ENCODE measurements at regions not wholly inside any gene's neighbourhood (a gene's known extent, or its start where the extent isn't known, plus 50 kb on each side); places are given as distances from the start of the nearest gene placed in this dataset.
"Not testable (repeated sequence)": the region's sequence is repeated elsewhere in the genome, so short reads cannot be mapped to it uniquely, and the experiment has no call there.

DNA sequence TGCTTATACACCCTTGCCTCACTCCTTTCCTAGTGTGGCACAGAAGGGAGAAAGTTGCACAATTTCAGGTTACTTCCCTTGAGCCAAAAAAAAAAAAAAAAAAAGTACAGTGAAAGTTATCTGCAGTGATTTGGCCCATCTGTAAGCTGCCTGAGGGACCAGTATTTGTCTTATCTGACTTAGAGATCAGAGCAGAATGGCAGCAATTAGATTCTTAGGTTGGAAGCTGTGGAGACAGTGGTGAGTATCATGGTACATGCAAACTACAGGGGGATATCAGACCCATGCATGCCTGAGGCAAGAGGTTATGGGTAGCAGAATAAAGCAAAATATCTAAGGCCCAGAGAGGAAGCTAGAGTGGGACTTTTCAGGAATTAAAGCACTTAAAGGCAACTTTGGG, 1070.7 kb upstream of the NOVA1 start:
- DNase-seq = no peak

DNA sequence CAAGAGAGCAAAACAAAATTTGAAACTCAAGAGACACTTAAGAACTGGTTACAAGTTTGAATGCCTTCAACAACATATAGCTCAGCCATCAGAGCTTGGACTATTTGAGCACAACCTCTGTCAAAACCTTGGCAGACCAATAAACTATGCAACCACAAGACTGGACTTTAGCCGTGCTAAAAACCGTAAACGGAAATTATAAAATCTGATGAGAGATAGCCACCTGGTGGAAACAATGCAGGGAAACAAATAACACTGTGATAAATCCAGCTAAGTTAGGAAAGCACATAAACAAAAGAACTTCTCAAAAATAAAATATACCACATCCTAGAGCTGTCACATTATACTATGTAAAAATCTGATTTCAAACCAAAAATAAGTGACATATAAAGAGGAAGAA, 1074.2 kb upstream of the NOVA1 start:
- no peak for DNase-seq

DNA sequence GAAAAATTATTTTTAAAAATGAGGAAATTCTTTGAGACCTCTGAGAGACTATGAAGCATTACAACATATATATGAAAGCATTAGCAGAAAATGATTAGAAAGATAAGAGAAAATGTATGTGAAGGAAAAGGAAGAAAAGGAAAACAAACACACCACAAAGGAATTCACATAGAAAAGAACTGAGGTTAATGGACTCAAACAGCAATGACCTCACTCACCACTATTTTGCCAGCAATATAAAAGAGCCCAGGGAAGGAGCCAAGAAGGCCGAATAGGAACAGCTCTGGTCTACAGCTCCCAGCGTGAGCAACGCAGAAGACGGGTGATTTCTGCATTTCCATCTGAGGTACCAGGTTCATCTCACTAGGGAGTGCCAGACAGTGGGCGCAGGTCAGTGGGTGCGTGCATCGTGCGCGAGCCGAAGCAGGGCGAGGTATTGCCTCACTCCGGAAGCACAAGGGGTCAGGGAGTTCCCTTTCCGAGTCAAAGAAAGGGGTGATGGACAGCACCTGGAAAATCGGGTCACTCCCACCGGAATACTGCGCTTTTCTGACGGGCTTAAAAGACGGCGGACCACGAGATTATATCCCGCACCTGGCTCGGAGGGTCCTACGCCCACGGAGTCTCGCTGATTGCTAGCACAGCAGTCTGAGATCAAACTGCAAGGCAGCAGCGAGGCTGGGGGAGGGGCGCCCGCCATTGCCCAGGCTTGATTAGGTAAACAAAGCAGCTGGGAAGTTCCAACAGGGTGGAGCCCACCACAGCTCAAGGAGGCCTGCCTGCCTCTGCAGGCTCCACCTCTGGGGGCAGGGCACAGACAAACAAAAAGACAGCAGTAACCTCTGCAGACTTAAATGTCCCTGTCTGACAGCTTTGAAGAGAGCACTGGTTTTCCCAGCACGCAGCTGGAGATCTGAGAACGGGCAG, 1075.2 kb upstream of the NOVA1 start:
- not testable (repeated sequence) for DNase-seq

DNA sequence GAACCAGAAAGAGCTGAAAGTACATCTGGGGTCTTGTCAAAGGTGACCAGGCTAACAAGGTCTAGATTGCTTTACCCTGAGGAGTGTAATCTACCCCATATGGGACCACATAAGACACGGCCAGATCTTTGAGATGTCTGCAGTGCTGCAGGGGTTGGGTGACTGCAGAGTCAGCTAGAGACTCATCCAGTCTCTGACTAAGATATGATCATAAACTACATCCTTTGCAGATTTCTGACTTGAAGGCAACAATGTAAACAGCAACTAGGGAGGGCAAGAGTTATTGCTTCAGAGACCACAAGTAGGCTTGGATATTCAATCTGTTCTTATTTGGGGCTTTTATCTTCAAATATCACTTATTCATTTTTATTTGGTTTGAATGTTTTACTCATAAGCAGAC, 1080.5 kb upstream of the FOXG1 start:
- no peak for DNase-seq

DNA sequence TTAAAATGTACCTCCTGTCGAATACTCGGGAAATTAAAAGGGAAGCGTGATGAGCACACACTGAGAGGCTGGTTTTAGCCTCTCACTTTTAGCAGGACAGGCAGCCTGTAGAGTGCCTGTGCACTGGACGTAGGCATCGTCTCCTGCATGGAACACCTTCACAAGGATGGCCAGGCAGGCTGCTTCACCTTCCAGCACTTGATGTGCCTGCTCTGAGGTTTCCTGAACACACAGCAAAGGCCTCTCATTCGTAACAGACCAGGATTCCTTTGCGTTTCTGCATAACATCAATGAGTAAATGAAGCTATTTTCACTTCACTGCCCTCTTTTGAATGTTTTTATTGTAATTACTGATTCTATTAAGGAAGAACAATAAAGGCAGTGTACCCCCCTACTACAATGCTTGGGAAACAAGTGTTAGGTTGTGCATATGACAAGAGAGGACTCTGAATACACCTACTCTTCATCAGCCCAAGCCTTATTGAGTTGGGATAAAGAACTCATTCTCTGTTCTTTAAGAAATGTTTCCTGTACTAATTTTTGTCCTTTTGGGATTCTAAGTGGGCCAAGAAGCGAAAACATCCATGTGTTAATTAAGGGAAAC, 1077.6 kb upstream of the FOXG1 start:
- no peak for DNase-seq

DNA sequence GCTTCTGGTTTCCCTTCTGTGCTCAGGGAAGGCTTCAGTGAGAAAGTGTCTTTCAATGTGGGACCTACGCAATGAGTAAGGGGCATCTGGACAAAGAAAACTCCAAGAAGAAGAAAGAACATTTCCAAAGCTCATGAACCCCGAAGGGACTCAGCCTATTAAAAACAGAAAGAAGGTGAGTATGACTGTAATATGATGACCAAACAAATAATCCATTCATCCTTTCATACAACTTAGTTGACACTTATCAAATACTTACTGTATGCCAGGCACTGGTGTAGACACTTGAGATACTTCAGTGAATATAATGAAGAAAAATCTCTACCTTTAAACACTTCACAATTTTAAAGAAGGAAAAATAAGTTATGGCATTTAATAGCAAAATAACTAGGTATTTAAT, 1054.2 kb upstream of the FOXG1 start:
- no peak for DNase-seq

DNA sequence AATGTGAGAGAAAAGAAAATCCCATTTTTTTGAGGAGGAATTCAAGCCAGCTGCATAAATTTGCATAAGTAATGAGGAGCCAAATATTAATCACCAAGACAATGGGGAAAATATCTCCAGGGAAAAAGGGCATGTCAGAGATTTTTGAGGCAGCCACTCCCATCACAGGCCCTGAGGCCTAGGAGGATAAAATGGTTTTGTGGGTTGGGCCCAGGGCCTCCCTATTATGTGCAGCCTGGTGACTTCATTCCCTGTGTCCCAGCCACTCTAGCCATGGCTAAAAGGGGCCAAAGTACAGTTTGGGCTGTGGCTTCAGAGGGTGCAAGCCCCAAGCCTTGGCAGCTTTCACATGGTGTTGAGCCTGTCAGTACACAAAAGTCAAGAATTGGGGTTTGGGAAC, 1051.0 kb upstream of the FOXG1 start:
- no peak for DNase-seq

DNA sequence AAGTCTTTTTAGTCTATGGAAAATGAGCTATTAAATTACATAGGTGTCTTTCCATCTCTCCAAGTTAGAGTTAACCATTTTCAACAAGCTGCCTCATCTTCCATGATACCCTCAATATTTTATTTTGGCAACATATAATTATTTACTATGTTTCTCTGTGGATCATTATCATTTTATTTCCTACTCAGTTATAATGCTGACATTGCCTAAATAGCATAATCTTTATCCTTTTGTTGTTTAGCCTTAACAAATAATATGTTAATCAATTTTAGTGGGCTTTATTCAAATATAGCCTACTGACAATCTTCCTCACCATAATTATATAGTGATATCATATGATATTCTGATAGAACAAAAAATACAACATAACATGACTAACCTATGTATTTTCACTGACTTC, 1044.8 kb upstream of the FOXG1 start:
- DNase-seq = no peak

DNA sequence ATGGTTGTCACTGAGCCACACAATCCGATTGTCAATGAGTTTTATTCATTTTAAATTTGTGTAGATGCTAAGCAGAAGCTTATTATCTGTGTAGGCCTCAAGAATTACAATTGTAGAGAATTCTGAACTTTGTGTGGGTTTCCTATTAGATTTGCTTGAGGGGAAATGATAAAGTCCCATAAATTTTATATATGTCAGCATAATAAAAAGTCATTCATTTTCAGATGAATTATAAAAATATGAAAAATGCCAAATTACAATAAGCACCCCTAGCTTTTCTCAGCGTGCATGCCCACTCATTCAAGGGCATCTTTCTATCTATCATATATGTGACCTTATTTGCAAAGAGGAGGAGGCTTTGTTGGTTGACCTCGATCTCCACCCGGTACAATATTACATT, 1041.1 kb upstream of the FOXG1 start:
- no peak for DNase-seq

DNA sequence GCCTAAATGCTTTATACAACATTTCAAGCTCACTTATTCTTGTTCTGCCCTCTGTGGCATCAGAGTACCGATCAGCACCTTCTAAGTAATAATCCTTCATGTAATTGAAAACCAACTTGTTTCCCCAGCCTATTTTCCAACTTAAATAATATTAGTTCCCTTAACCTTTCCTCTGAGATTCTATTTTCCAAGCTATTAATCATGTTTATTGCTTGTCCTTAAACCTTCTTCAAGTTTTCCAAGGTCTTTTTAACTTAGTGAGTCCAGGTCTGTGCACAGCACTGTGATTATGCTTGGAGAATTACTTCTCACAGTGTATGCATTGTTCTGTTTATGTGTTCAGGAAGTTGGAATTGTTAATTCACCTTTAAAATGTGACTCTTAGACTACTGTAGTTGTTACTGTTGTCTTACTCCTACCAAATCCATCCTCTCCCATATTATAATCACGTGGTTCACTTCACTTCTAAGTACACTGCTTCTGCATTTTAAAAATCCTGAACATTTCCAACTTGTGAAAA, 1039.3 kb upstream of the FOXG1 start:
- DNase-seq = no peak

DNA sequence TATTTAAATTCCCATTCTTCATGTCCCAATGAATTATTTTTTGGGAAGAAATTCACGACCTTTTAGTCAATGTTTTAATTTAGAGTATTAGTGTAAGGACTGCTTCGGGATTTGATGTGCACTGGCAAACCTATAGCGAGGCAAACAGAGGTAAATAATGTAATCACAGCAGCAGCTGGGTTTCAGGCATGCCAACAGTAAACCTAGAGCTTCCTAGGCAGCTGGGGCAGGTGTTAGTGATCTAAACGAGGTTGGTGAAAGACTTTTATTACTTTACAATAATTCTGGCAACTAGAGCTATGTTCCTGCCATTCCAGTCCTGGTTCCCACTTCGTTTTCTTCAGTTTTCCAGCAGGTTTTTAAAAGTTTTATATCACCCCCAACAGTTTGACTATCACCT, 1036.4 kb upstream of the FOXG1 start:
- no peak for DNase-seq

DNA sequence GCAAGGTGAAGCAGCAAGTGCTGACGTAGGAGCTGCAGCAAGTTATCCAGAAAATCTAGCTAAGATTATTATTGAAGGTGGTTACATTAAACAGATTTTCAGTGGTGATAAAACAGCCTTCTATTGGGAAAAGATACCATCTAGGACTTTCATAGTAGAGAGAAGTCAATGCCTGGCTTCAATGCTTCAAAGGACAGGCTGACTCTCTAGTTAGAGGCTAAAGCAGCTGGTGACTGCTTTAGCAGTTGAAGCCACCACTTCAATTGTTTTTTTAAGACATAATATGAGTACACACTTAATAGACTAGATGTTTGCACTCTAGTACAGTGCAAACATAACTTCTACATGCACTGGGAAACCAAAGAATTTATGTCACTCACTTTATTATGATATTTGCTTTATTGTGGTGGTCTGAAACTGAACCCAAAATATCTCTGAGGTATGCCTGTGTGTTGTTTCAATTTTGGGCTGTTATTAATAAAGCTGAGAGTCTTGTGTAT, 1026.9 kb upstream of the FOXG1 start:
- DNase-seq = no peak

DNA sequence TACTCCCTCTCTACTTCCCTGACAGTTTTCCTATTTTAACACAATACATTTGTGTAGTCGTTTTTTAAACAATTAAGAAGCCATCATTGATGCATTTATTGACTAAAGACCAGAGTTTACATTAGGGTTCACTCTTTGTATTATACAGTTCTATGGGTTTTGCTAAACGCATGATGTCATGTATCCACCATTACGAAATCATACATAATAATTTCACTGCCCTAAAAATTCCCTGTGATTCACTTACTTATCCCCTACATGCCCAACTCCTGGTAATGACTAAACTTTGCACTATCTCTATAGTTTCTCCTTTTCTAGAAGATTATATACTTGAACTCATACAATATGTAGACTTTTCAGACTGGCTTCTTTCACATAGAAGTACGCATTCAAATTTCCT, 1016.5 kb upstream of the FOXG1 start:
- no peak for DNase-seq

DNA sequence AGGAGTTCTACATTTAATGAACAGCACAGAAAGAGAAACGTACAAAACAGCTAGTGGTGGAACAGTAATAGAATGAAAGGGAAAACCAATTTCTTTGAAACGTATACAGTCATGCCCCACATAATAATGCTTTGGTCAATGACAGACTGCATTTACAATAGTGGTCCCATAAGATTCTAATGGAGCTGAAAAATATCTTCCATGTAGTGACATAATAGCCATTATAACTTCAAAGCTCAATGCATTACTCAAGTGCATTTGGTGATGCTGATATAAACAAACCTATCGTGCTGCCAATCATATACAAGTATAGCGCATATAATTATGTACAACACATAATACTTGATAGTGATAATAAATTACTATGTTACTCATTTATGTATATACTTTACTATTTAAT, 1008.9 kb upstream of the FOXG1 start:
- DNase-seq = not testable (repeated sequence)

DNA sequence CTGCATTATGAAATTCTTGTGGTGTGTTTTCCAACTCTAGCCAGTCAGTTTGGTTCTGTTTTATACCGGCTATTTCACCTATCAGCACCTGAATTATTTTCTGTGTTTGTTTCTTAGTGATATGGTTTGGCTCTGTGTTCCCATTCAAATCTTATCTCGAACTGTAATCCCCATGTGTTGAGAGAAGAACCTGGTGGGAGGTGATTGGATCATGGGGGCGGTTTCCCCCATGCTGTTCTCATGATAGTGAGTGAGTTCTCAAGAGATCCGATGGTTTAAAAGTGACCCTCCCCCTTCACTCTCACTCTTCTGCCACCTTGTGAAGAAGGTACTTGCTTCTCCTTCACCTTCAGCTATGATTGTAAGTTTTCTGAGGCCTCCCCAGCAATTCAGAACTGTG, 1006.2 kb upstream of the FOXG1 start:
- not testable (repeated sequence) for DNase-seq

DNA sequence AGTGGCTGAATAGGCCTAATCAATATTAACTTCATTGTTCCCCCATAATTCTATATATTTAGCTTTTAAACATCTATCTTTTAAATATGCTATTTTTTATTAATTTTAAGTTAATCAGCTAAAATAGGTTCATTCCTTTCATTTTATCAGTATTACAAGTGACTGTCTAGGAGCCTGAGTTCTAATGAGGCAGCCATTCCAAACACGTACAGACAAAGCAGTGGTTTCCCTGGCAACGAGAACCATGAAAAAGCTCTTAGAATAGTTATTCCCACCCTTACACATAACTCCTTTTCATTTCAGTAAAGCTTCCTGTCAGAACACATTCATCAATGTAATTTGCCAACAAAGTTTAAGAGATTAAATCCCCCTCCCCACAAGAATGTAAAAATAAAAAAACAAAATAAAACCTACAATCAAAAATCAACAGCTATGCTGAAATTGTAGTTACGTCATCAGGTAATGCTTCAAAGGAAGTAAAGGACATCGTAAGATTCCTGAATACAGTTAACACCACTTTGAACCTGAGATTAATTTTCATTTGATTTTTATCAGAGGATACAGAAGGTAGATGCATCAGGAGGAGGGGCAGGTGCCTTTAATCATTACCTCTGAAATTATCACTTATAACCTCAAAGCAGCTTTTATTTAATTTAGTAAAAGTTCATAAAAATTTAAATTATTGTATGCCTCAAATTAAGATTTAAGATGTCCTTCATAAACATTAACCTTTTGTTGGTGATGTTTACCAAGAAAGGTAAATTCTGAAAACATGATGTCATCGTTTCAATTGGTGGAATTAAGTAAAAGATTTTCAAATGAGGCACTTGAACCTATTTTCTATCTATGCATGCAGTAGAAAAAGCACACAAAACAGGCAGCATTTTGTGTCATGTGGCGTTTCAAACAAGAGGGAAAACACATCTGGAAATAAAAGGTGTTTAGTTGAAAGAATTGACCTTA, 967.2 kb upstream of the FOXG1 start:
- not testable (repeated sequence) for DNase-seq

DNA sequence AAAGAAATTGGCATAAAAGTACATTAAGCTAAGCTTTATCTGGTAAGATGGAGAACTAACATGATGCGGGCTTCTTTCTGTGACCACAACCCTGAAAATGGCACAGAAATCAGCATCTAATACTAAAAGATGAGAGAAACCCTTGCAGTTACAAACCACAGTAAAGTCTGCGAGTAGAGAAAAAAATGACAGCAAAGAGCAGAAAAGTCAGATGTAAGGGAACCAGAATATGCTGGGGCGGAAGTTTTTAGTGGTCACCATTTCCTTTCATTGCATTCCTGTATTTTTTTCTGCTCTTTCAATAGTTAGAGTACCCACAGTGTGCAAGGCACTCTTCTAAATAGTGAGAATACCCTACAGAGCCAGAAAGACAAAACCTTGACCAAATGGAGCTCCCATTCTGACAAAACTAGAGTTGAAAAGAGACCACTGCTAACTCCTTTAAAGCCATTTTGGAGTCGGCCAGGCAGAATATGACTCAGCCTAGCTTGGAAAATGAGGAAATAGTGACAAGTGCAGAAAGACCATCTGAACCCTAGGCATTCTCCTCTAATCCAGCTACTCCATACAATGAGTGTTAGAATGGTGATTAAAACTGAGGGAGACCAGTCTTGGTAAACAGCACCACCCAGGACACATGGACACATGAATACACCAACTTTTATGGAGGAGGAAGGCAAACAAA, 948.7 kb upstream of the FOXG1 start:
- DNase-seq = not testable (repeated sequence)

DNA sequence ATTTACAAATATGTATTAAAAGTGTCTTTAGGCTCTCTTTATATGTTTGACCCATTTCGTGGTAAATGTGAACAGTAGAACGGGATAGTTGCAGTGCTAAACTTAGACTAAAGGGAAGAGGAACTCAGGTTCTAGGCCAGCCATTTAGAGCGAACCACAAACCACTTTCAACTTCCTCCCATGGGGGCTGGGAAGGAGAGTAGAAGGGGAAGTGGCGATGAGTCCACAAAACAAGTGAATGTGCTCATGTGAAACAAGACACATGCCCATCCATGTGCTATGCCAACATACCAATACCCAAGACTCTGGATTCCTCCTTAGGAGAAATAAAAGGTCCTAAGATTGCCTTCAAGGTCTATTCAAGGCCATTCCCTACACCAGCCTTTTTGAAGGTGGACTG, 940.4 kb upstream of the FOXG1 start:
- not testable (repeated sequence) for DNase-seq

DNA sequence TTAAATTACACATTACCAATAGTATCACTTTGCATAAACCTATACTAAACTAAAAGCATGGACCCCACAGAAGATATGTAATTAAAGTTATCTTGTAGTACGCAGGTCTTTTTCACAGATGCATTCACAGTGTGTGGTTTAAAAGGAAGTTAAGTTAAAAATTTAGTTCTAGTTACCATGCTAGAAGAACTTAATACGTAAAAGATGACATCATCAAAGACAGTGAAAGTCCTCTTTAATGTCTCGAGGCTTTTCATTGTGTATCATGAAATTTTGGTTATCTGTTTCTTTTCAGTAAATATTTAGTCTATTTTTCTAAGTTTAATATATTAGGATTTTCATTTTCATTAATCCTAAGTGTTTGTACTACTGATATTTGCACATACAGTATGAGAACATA, 934.6 kb upstream of the FOXG1 start:
- DNase-seq = not testable (repeated sequence)

DNA sequence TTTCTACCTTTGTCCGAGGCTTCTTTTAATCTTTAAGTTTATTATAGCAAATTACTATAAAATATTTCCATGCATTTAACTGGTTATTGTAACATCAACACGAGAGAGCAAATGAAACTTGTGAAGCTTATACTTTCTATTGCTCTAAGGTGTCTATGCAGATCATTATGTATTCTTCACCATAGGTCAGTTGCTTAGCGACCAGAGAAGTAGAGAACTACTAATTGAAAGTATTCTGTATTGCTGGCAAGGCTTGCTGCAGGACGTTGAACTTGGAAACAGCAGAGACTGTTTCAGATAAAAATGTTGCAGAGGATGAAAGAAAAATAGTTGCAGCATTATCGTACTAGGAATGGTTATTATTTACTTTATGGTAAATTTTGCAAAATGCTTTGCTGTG, 933.6 kb upstream of the FOXG1 start:
- not testable (repeated sequence) for DNase-seq

DNA sequence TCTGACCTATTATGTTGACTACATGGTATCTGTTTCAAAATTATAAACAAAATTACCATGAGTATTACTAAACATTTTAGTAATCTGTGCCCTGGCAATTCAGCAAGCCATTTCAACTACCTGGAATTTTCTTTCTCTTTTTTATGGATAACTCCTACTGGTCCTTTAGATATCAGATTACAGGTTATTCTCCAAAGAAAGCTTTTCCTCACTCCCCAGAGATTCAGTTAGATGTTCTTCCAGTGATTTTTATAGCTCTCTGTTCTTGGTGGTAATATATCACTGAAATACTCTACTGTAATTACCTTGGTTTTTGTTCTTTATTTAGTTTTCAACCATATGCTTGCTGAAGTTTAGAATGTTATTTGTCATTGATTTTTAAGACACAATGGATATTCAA, 930.2 kb upstream of the FOXG1 start:
- DNase-seq = no peak

DNA sequence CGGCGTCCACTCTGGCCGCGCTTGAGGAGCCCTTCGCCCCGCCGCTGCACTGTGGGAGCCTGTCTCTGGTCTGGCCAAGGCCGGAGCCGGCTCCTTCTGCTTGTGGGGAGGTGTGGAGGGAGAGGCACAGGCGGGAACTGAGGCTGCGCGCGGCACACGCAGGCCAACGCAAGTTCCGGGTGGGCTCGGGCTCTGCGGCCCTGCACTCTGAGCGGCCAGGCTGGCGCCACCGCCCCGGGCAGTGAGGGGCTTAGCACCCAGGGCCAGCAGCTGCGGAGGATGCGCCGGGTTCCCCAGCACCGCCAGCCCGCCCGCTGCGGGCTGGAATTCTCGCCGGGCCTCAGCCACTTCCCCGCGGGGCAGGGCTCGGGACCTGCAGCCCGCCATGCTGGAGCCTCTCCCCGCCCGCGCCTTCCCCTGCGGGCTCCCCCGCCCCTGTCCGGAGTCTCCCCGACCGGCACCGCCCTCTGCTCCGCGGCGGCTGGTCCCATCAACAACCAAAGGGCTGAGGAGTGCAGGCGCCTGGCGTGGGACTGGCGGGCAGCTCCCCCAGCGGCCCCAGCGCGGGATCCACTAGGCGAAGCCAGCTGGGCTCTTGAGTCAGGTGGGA, 921.2 kb upstream of the FOXG1 start:
- no peak for DNase-seq
